ENCODE measurements at regions not wholly inside any gene's neighbourhood (a gene's known extent, or its start where the extent isn't known, plus 50 kb on each side); places are given as distances from the start of the nearest gene placed in this dataset.
A peak's percentile ranks its signal among the peaks of the same experiment; 100 is the strongest.

DNA sequence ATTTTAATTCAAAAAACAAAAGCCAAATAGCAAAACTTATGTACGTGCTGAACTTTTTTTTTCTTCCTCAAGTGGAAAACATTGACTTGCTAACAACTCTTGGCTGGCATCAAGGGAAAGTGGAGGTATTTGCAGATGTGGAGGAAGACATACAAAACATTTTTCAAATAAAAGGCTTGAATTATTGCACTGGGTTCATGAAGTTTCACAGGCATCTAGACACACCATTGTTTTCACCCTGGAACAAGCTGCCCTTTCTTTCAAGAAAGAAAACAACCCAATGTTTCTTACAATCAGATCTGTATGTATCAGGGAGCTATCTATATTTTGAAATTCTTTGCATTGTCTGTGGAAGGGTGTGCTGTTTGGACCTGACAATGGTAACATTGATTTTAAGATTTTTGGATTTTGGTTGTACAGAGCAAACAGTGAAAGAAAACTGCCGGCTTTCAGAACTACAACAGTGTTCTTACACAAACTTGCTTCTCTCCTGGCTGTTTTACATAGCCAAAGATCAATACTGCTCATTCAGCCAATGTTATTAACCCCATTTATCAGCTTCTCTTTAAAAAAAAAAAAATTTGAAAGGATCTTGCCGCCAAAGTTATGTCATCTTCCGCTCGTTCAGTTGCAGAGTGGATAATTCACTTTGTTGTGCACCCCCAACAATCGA, 187.7 kb upstream of the FOXD3 start:
- TF ChIP-seq CTCF (IDR thresholded peaks at IDR 0.05; ENCODE audit: extremely low read depth, insufficient read depth, missing control alignments) = no peak
- in situ Hi-C loops (cut with MboI; ENCODE audit: low pct_unique_long_range_greater_than_20kb, low sequenced_read_pairs, unreplicated experiment) = no loop called here
- DNase-seq (ENCODE audit: low spot score) = no peak

- DNase-seq (ENCODE audit: low spot score) = no peak
- in situ Hi-C loops (cut with MboI; ENCODE audit: low pct_unique_long_range_greater_than_20kb, low sequenced_read_pairs, unreplicated experiment) = no loop called here
- TF ChIP-seq CTCF (IDR thresholded peaks at IDR 0.05; ENCODE audit: extremely low read depth, insufficient read depth, missing control alignments) = no peak
Measured at GRCh38 chr1:63135174-63135512, 187.2 kb upstream of the FOXD3 start.

DNA sequence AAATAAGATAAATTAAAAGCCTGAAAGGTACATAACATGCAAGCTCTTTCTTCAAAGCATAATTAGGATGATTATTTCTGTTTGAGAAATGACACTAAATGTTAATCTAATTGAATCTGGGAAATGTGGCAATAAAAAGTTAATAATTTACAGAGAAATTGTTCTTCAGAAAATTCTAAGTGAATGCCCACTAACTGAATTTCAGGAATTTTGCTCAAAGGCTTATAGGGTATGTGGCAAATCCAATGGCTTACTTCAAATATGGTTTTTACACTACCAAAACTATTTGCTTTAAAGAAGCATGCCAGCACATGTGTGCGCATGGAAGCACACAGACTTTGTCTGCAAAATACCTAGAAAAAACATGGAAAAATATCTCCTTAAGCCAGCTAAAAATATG, 186.6 kb upstream of the FOXD3 start:
- TF ChIP-seq CTCF (IDR thresholded peaks at IDR 0.05; ENCODE audit: extremely low read depth, insufficient read depth, missing control alignments) = no peak
- in situ Hi-C loops (cut with MboI; ENCODE audit: low pct_unique_long_range_greater_than_20kb, low sequenced_read_pairs, unreplicated experiment) = no loop called here
- no peak for DNase-seq (ENCODE audit: low spot score)

GRCh38 chr1:63142001-63142400, 180.4 kb upstream of the FOXD3 start:
- in situ Hi-C loops (cut with MboI; ENCODE audit: low pct_unique_long_range_greater_than_20kb, low sequenced_read_pairs, unreplicated experiment) = no loop called here
- no peak for TF ChIP-seq CTCF (IDR thresholded peaks at IDR 0.05; ENCODE audit: extremely low read depth, insufficient read depth, missing control alignments)
- DNase-seq (ENCODE audit: low spot score) = no peak

DNA sequence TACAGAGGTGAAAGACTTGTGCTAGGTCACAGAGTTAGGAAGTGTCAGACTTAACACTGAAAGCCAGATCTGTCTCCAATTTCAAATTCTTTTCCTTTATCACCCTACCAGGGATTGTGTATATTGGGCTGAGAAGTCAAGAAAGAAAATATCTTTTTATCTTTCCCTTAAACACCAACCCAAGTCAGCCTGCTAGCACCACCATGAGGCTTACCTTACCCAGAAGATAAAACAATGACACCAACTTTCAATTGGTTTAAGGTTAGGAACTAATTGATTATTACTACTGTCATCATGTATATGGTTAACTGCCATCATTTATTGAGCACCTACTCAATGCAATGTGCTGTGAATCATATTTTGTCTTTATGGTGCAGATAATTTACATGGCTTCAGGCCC, 178.9 kb upstream of the FOXD3 start:
- TF ChIP-seq CTCF (IDR thresholded peaks at IDR 0.05; ENCODE audit: extremely low read depth, insufficient read depth, missing control alignments) = peak; percentile 34
- in situ Hi-C loops (cut with MboI; ENCODE audit: low pct_unique_long_range_greater_than_20kb, low sequenced_read_pairs, unreplicated experiment) = no loop called here
- no peak for DNase-seq (ENCODE audit: low spot score)

DNA sequence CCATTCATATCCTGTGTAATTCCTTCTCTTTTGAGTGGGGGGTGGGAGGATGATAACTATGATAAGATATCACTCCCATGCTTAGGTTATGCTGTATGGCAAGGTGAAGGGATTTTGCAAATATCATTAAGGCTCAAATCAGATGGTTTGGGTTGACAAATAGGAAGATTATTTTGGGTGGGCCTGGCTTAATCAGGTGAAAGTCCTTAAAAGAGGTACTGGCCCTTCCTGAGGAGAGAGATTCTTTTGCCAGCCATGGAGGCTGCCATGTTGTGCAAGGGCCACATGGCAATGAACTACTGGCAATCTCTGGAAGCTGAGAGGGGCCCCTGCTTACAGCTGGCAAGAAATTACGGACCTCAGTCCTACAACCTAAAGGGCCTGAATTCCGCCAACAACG, 174.6 kb upstream of the FOXD3 start:
- no peak for DNase-seq (ENCODE audit: low spot score)
- in situ Hi-C loops (cut with MboI; ENCODE audit: low pct_unique_long_range_greater_than_20kb, low sequenced_read_pairs, unreplicated experiment) = no loop called here
- no peak for TF ChIP-seq CTCF (IDR thresholded peaks at IDR 0.05; ENCODE audit: extremely low read depth, insufficient read depth, missing control alignments)

Data from GM13977 (cell line).